Uterus (tissue), 3 donors: ENCODE measurements at regions not wholly inside any gene's neighbourhood (a gene's known extent, or its start where the extent isn't known, plus 50 kb on each side); places are given as distances from the start of the nearest gene placed in this dataset.

Experiments used
- DNase-seq, 2 donors: peaks; one replicate each; pipeline ENCODE4 v3.0.0-alpha.2; 2019 to 2020
- H3K27ac ChIP-seq, 2 donors: fragments of 200-600 bp; sonication (generic); 1 replicate in 1 of 2; 2 replicates in 1 of 2; pipeline ENCODE4 v1.5.1; 2016 to 2018
- H3K27me3 ChIP-seq, 2 donors: fragments of 200-600 bp; sonication (generic); one replicate each; pipeline ENCODE4 v1.5.1; 2018 to 2019; ENCODE audit warnings: control low read depth in 1 of 2
- H3K36me3 ChIP-seq, 2 donors: fragments of 200-600 bp; sonication (generic); one replicate each; pipeline ENCODE4 v1.5.1; 2019; ENCODE audit warnings: control low read depth in 1 of 2
- H3K4me1 ChIP-seq, 2 donors: fragments of 200-600 bp; sonication (generic); one replicate each; pipeline ENCODE4 v1.5.1; 2018 to 2019; ENCODE audit warnings: control low read depth in 1 of 2
- H3K4me3 ChIP-seq, 2 donors: fragments of 200-600 bp; sonication (generic); 1 replicate in 1 of 2; 2 replicates in 1 of 2; pipeline ENCODE4 v1.5.1; 2018 to 2019; ENCODE audit warnings: mild to moderate bottlenecking in 1 of 2
- H3K9me3 ChIP-seq, 2 donors: fragments of 200-600 bp; sonication (generic); one replicate each; pipeline ENCODE4 v1.5.1; 2019; ENCODE audit warnings: control low read depth in 1 of 2
- POLR2A ChIP-seq, 2 donors: fragments of 450-650 bp; IDR thresholded peaks; one replicate each; pipeline ENCODE4 v1.6.1; 2016; ENCODE audit warnings: antibody characterized with exemption in 2 of 2, mild to moderate bottlenecking in 1 of 2, moderate library complexity in 1 of 2
- intact Hi-C: fragments of 100-400 bp; cut with DNase I; formaldehyde crosslinking; loops from one replicate; pipeline ENCODE4 v1.15.1; 2023; ENCODE audit warnings: low total_unique reads
- TF ChIP-seq, protein P1 (sequence below), 4 experiments: fragments of 200-600 bp in 2 of 4; fragments of 450-650 bp in 2 of 4; sonication (generic) in 2 of 4; IDR thresholded peaks; one replicate each; pipeline ENCODE4 v1.5.1; 2016 to 2019; ENCODE audit warnings: antibody characterized with exemption in 4 of 4, mild to moderate bottlenecking in 2 of 4, moderate library complexity in 1 of 4
- donor health status: DM: yes; HTN: yes; CAD: no.

DNA sequence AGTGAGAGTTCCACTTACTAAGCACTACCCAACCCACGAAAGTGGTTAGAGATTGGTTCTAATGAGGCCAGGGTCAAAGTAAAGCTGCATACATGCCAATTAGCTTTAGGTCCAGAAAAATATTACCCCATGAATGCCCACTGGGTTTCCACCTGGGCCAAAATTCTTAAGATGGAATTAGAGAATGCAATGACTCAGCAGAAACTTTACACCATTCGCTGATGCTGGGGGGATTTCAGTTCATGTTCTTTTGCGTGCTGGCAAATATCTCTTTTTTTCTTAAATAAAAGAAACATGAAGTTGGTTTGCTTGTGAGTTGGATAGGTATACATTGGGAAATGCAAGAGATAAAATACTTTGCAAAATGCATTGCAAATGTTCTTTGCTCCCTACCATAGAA, 715.3 kb upstream of the MIR17HG start:
- H3K27me3 ChIP-seq = no peaks in the 10 kb centered on the region
- TF ChIP-seq, protein P1, sequence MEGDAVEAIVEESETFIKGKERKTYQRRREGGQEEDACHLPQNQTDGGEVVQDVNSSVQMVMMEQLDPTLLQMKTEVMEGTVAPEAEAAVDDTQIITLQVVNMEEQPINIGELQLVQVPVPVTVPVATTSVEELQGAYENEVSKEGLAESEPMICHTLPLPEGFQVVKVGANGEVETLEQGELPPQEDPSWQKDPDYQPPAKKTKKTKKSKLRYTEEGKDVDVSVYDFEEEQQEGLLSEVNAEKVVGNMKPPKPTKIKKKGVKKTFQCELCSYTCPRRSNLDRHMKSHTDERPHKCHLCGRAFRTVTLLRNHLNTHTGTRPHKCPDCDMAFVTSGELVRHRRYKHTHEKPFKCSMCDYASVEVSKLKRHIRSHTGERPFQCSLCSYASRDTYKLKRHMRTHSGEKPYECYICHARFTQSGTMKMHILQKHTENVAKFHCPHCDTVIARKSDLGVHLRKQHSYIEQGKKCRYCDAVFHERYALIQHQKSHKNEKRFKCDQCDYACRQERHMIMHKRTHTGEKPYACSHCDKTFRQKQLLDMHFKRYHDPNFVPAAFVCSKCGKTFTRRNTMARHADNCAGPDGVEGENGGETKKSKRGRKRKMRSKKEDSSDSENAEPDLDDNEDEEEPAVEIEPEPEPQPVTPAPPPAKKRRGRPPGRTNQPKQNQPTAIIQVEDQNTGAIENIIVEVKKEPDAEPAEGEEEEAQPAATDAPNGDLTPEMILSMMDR (IDR thresholded peaks at IDR 0.05) = no peak
- TF ChIP-seq POLR2A (IDR thresholded peaks at IDR 0.05) = no peak
- no peaks in the 10 kb centered on the region for H3K36me3 ChIP-seq
- H3K4me3 ChIP-seq = no peak overlapping the region
- intact Hi-C loops = no loop called here
- H3K9me3 ChIP-seq = no peaks in the 10 kb centered on the region
- no peaks in the 10 kb centered on the region for H3K4me1 ChIP-seq
- no peak overlapping the region for H3K27ac ChIP-seq
- no peak for DNase-seq

DNA sequence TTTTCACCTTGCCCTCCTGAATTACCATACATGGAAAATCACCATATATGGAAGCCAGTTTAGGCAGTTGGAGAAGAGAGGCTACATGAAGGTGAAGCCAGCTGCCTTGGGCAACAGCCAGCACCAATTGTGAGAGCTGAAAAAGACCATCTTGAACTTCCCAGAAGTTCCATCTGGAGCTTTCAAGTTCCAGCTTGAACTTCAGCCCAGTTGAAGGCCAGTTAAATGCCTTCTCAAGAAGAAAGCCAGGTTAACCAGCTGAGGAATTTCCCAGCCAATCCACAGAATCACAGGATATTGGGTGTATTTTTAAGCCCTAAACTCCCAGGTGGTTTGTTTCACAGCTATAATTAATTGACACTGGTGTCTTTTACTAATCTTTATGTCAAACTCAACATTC, 713.6 kb upstream of the MIR17HG start:
- H3K36me3 ChIP-seq = no peaks in the 10 kb centered on the region
- no peaks in the 10 kb centered on the region for H3K27me3 ChIP-seq
- H3K4me1 ChIP-seq = no peaks in the 10 kb centered on the region
- intact Hi-C loops = no loop called here
- no peak overlapping the region for H3K4me3 ChIP-seq
- no peak overlapping the region for H3K27ac ChIP-seq
- no peak for DNase-seq
- TF ChIP-seq POLR2A (IDR thresholded peaks at IDR 0.05) = no peak
- TF ChIP-seq, protein P1 (IDR thresholded peaks at IDR 0.05) = no peak
- no peaks in the 10 kb centered on the region for H3K9me3 ChIP-seq

DNA sequence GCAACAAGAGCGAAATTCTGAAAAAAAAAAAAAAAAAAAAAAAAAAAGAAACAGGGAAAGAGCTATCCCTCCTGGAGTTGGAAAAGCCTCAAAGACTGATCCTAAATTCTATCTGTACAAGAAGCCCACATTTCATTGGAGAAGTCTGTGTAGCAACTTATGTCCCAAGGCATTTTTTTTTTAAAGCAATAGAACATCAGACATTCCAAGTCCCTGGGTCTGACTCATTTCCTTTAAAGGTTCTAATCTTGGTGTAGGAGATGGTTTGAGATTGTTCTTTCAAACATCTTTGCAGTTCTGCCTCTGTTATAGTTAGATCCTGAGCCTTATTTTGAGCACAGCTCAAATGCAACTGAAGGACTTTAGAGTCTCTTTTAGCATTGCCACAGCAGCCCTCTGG, 706.5 kb upstream of the MIR17HG start:
- DNase-seq = no peak
- Histone ChIP-seq H3K4me3 (no peak overlapping the region), H3K36me3 (no peaks in the 10 kb centered on the region), H3K4me1 (no peaks in the 10 kb centered on the region), H3K9me3 (no peaks in the 10 kb centered on the region), H3K27ac (no peak overlapping the region), H3K27me3 (no peaks in the 10 kb centered on the region)
- intact Hi-C loops = no loop called here
- TF ChIP-seq POLR2A (IDR thresholded peaks at IDR 0.05) = no peak

DNA sequence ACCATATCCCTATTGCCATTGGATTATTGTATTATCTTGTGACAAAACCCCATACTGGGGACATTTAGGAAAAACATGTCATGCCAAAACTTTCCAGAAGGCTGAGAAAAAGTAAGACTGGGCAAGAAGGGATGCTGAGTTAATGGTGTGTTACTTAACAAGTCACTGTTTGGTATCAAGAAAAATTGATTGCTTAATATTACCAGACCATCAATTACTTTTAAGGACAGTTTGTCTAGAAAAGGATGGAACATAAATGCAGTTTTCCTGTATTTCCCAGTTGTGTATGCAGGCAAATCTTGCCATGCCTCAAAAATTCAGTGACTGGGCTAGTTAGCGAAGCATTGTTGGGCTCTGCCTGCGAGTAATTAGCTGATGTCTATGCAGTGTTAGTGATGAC, 705.6 kb upstream of the MIR17HG start:
- no peaks in the 10 kb centered on the region for H3K36me3 ChIP-seq
- intact Hi-C loops = no loop called here
- no peak overlapping the region for H3K27ac ChIP-seq
- H3K27me3 ChIP-seq = no peaks in the 10 kb centered on the region
- no peaks in the 10 kb centered on the region for H3K9me3 ChIP-seq
- H3K4me1 ChIP-seq = no peaks in the 10 kb centered on the region
- no peak for DNase-seq
- TF ChIP-seq, protein P1 (IDR thresholded peaks at IDR 0.05) = no peak
- TF ChIP-seq POLR2A (IDR thresholded peaks at IDR 0.05) = no peak
- no peak overlapping the region for H3K4me3 ChIP-seq

DNA sequence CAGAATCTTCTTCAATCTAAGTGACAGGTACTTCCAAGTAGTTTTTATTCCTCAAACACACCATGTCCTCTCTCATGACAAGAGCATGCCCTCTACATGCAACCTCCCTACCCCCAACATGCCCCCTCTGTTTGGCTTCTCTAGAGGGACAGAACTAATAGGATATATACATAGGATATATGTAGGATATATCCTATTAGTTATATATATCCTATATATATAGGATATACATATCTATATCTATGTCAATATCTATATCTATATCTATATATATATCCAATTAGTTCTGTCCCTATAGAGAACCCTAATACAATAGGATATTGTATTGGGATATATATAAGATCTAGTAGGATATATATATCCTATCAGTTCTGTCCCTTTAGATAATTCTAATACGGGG, 701.9 kb upstream of the MIR17HG start:
- H3K4me1 ChIP-seq = no peaks in the 10 kb centered on the region
- no peaks in the 10 kb centered on the region for H3K27me3 ChIP-seq
- no peak overlapping the region for H3K27ac ChIP-seq
- no peaks in the 10 kb centered on the region for H3K9me3 ChIP-seq
- no peaks in the 10 kb centered on the region for H3K36me3 ChIP-seq
- H3K4me3 ChIP-seq = no peak overlapping the region
- TF ChIP-seq, protein P1 (IDR thresholded peaks at IDR 0.05) = no peak
- no peak for TF ChIP-seq POLR2A (IDR thresholded peaks at IDR 0.05)
- no peak for DNase-seq
- intact Hi-C loops = no loop called here

DNA sequence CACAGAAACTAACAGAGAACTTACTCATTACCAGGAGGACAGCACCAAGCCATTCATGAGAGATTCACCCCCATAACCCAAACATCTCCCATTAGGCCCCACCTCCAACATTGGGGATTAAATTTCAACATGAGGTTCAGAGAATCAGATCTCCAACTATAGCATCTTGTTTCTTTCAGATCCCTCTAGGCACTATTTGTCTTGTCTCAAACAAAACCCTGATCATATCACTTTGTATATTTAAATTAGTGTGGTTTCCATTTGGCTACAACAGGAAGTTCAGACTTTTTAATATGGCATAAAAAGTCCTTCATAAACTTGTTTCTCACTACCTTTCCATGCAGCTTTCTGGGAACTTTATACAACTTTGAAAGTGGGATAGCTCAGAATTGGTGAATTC, 699.0 kb upstream of the MIR17HG start:
- TF ChIP-seq, protein P1 (IDR thresholded peaks at IDR 0.05) = no peak
- TF ChIP-seq POLR2A (IDR thresholded peaks at IDR 0.05) = no peak
- intact Hi-C loops = no loop called here
- H3K9me3 ChIP-seq = no peaks in the 10 kb centered on the region
- no peaks in the 10 kb centered on the region for H3K36me3 ChIP-seq
- no peaks in the 10 kb centered on the region for H3K4me1 ChIP-seq
- no peak overlapping the region for H3K4me3 ChIP-seq
- H3K27ac ChIP-seq = no peak overlapping the region
- no peaks in the 10 kb centered on the region for H3K27me3 ChIP-seq
- no peak for DNase-seq
